Caco-2 (cell line): ENCODE measurements at regions not wholly inside any gene's neighbourhood (a gene's known extent, or its start where the extent isn't known, plus 50 kb on each side); places are given as distances from the start of the nearest gene placed in this dataset.

ENCODE experiments used
- BruUV-seq: library from RNA; stranded (reverse); fragments of 400-500 nt; replicated peaks from 2 replicates; lab custom pipeline; 2021; lab: Mats Ljungman, UMichigan
- CTCF ChIA-PET: fragments of 300-600 bp; sonication (Branson Sonifier 250); formaldehyde crosslinking; loops from one replicate; lab custom pipeline; 2022; ENCODE audit warnings: antibody characterized with exemption; lab: Charles Lee
- POLR2A ChIA-PET: fragments of 300-600 bp; sonication (Branson Sonifier 250); formaldehyde crosslinking; loops from one replicate; lab custom pipeline; 2022; ENCODE audit warnings: antibody characterized with exemption; lab: Charles Lee
- DNase-seq, 2 experiments: peaks; one replicate each; pipeline versions ENCODE4 v3.0.0 to v3.0.0-alpha.2; 2020 to 2022
- H3K27me3 ChIP-seq: replicated peaks from 2 replicates; pipeline ENCODE4 v1.6.0; 2011; ENCODE audit warnings: low read length; ENCODE audit not compliant: control insufficient read depth, insufficient read depth
- H3K36me3 ChIP-seq: 2 replicates; pipeline ENCODE4 v1.5.1; 2011; ENCODE audit warnings: low read length; ENCODE audit not compliant: control insufficient read depth, insufficient read depth
- H3K4me1 ChIP-seq: fragments of 250-450 bp; sonication (Bioruptor Pico); 2 replicates; pipeline ENCODE4 v1.5.1; 2020; ENCODE audit warnings: mild to moderate bottlenecking
- H3K4me3 ChIP-seq: 2 replicates; pipeline ENCODE4 v1.5.1; 2011; ENCODE audit warnings: low read depth, mild to moderate bottlenecking, control low read depth, low read length
- H3K9me3 ChIP-seq: fragments of 250-450 bp; sonication (Bioruptor Pico); 2 replicates; pipeline ENCODE4 v1.5.1; 2020; ENCODE audit warnings: mild to moderate bottlenecking, moderate library complexity
- H3K27ac Mint-ChIP-seq: one replicate; pipeline ENCODE4 v1.8.0; 2022; ENCODE audit warnings: mixed read lengths; ENCODE audit not compliant: unreplicated experiment
- H3K27me3 Mint-ChIP-seq: one replicate; pipeline ENCODE4 v1.8.0; 2022; ENCODE audit warnings: mixed read lengths; ENCODE audit not compliant: insufficient read depth, unreplicated experiment
- H3K36me3 Mint-ChIP-seq: one replicate; pipeline ENCODE4 v1.8.0; 2022; ENCODE audit warnings: mild to moderate bottlenecking, mixed read lengths; ENCODE audit not compliant: insufficient read depth, unreplicated experiment
- H3K4me1 Mint-ChIP-seq: one replicate; pipeline ENCODE4 v1.8.0; 2022; ENCODE audit warnings: low read depth, mixed read lengths; ENCODE audit not compliant: unreplicated experiment
- H3K4me3 Mint-ChIP-seq: one replicate; pipeline ENCODE4 v1.8.0; 2022; ENCODE audit warnings: mild to moderate bottlenecking, moderate library complexity, mixed read lengths; ENCODE audit not compliant: unreplicated experiment
- H3K9me3 Mint-ChIP-seq: one replicate; pipeline ENCODE4 v1.8.0; 2022; ENCODE audit warnings: mixed read lengths; ENCODE audit not compliant: unreplicated experiment
- intact Hi-C: fragments of 100-400 bp; cut with micrococcal nuclease; formaldehyde crosslinking; loops from one replicate; pipeline ENCODE4 v1.10.0; 2022; ENCODE audit not compliant: unreplicated experiment
- TF ChIP-seq, protein P1 (sequence below), 2 experiments: fragments of 200-600 bp in 1 of 2; IDR thresholded peaks; 1 replicate in 1 of 2; 2 replicates in 1 of 2; pipeline versions ENCODE4 v1.5.1 to v1.8.0; 2011 to 2022; ENCODE audit warnings: antibody characterized with exemption in 1 of 2, control low read depth in 1 of 2, inconsistent platforms in 1 of 2, low read depth in 1 of 2, low read length in 1 of 2, mild to moderate bottlenecking in 1 of 2, moderate library complexity in 1 of 2; ENCODE audit not compliant: insufficient read depth in 1 of 2, severe bottlenecking in 1 of 2, unreplicated experiment in 1 of 2

DNA sequence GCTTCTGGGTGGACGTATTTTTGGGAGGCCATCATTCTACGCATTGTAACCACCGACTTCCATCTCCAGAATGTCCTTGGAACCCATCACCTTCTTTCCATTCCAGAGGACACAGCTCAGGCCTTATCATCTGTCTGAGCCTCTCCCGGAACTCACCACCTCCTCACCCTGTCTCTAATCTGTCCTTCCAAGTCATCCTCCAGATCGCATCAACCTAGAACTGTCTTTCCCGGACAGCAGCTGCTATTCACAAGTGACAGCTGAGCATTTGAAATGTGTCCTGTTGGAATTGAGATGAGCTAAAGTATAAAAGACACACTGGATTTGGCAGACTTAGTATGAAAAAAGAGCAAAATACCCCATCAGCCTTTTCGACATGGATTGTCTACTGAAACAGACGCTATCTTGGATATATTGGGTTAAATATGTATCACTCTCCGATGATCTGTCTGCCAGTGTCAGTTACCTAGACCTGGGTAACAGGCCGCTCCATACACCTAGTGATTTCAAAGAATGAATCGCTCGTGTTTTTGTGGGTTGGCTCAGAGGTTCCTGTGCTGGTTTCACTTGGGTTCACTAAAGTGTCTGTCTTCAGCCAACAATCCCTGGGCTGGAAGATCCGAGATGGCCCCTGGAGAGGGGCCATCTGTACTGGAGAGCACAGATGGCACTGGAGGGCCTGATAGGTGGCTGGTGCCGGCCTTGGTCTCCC is 104.4 kb upstream of the RFLNA start:
- Mint-ChIP-seq H3K36me3 (peaks cover 10% of the 10 kb centered on the region), H3K27ac (peak overlapping the region; percentile 100), H3K4me3 (no peak overlapping the region), H3K4me1 (peaks cover 60% of the 10 kb centered on the region), H3K27me3 (no peaks in the 10 kb centered on the region), H3K9me3 (peaks cover 19% of the 10 kb centered on the region)
- Histone ChIP-seq H3K9me3 (no peaks in the 10 kb centered on the region), H3K27me3 (no peaks in the 10 kb centered on the region), H3K36me3 (no peaks in the 10 kb centered on the region), H3K4me3 (no peak overlapping the region), H3K4me1 (peaks cover 65% of the 10 kb centered on the region)
- CTCF ChIA-PET, result no interaction called here
- POLR2A ChIA-PET, result no interaction called here
- intact Hi-C loops, result no loop called here
- BruUV-seq, result TSS peak; percentile 72
- TF ChIP-seq, protein P1, sequence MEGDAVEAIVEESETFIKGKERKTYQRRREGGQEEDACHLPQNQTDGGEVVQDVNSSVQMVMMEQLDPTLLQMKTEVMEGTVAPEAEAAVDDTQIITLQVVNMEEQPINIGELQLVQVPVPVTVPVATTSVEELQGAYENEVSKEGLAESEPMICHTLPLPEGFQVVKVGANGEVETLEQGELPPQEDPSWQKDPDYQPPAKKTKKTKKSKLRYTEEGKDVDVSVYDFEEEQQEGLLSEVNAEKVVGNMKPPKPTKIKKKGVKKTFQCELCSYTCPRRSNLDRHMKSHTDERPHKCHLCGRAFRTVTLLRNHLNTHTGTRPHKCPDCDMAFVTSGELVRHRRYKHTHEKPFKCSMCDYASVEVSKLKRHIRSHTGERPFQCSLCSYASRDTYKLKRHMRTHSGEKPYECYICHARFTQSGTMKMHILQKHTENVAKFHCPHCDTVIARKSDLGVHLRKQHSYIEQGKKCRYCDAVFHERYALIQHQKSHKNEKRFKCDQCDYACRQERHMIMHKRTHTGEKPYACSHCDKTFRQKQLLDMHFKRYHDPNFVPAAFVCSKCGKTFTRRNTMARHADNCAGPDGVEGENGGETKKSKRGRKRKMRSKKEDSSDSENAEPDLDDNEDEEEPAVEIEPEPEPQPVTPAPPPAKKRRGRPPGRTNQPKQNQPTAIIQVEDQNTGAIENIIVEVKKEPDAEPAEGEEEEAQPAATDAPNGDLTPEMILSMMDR (IDR thresholded peaks at IDR 0.05; ENCODE audit: insufficient read depth in 1 of 2, low read depth in 1 of 2, low read length in 1 of 2, severe bottlenecking in 1 of 2, unreplicated experiment in 1 of 2), result no peak
- DNase-seq, result no peak

DNA sequence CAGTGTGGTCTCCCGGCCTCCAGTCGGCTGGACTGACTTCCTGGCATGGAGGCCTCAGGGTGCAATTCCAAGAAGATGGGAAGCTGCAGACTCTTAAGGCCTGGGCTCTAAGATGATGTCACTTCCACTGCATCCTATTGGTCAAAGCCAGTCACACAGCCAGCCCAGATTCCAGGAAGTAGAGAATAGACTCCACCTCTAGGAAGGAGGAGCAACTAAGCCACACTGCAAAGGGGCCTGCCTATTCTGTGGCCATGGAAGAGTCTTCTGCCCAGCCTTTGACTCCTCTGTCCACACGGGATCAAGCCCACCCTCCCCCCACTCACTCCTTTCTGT is 103.9 kb upstream of the RFLNA start:
- Mint-ChIP-seq H3K36me3 (peaks cover 11% of the 10 kb centered on the region), H3K27me3 (no peaks in the 10 kb centered on the region), H3K27ac (peak overlapping the region; percentile 100), H3K9me3 (peaks cover 19% of the 10 kb centered on the region), H3K4me1 (peaks cover 61% of the 10 kb centered on the region), H3K4me3 (no peak overlapping the region)
- ChIA-PET CTCF (no interaction called here), POLR2A (no interaction called here)
- Histone ChIP-seq H3K9me3 (no peaks in the 10 kb centered on the region; the same call in 1 of the 2 replicates), H3K4me3 (no peak overlapping the region), H3K27me3 (no peaks in the 10 kb centered on the region), H3K36me3 (no peaks in the 10 kb centered on the region), H3K4me1 (peaks cover 64% of the 10 kb centered on the region)
- peak; percentile 38 to 67 for DNase-seq
- TF ChIP-seq, protein P1 (IDR thresholded peaks at IDR 0.05; ENCODE audit: insufficient read depth in 1 of 2, low read depth in 1 of 2, low read length in 1 of 2, severe bottlenecking in 1 of 2, unreplicated experiment in 1 of 2), result no peak
- intact Hi-C loops, result no loop called here
- BruUV-seq, result no TSS peak

DNA sequence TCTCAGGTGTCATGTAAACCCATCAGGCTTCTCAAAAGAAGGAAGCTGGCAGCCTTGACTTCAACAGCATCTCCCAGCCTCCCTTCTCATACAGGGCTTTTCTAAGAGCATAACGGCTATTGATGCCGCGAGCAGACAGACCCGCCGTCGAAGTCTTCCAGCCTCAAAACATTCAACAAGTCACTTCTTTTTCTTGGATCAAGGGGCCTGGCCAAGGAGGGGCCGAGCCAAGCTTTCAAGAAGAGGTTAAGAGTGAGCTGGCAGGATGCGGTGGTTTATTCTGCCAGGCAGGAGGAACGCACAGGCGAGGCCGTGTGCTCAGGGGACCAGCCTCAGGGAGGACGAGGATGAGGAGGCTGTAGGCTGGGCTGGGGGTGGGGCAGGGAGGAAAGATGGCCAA is 102.9 kb upstream of the RFLNA start:
- H3K27ac Mint-ChIP-seq, result peak overlapping the region; percentile 63
- H3K9me3 Mint-ChIP-seq, result peaks cover 25% of the 10 kb centered on the region
- no peaks in the 10 kb centered on the region for H3K27me3 ChIP-seq
- peaks cover 13% of the 10 kb centered on the region for H3K36me3 Mint-ChIP-seq
- no peak overlapping the region for H3K4me3 ChIP-seq
- intact Hi-C loops, result no loop called here
- DNase-seq, result no peak
- H3K4me1 Mint-ChIP-seq, result peaks cover 54% of the 10 kb centered on the region
- POLR2A ChIA-PET, result no interaction called here
- H3K4me3 Mint-ChIP-seq, result no peak overlapping the region
- H3K9me3 ChIP-seq, result peaks cover 6% of the 10 kb centered on the region; the same call in 1 of the 2 replicates
- BruUV-seq, result no TSS peak
- TF ChIP-seq, protein P1 (IDR thresholded peaks at IDR 0.05; ENCODE audit: insufficient read depth in 1 of 2, low read depth in 1 of 2, low read length in 1 of 2, severe bottlenecking in 1 of 2, unreplicated experiment in 1 of 2), result no peak
- H3K4me1 ChIP-seq, result peaks cover 55% of the 10 kb centered on the region
- no peaks in the 10 kb centered on the region for H3K27me3 Mint-ChIP-seq
- H3K36me3 ChIP-seq, result no peaks in the 10 kb centered on the region
- CTCF ChIA-PET, result no interaction called here
